A549 (cell line): ENCODE measurements at regions not wholly inside any gene's neighbourhood (a gene's known extent, or its start where the extent isn't known, plus 50 kb on each side); places are given as distances from the start of the nearest gene placed in this dataset.

Experiments used
- ATAC-seq, 2 experiments: fragments of 200-7000 bp in 1 of 2; fragments of >200 bp in 1 of 2; cut with Nextera tagmentation in 1 of 2; cut with Tn5 transposase in 1 of 2; 3 replicates each; pipeline versions ENCODE4 v1.8.0 to v1.9.1; 2018 to 2020; ENCODE audit warnings: mild to moderate bottlenecking in 1 of 2, moderate library complexity in 1 of 2
- CTCF ChIA-PET: fragments of 300-600 bp; sonication (Branson Sonifier 250); formaldehyde crosslinking; extraction: SDS; loops from one replicate; lab custom pipeline; 2021; ENCODE audit warnings: antibody characterized with exemption, inconsistent platforms; lab: Yijun Ruan, JAX
- POLR2A ChIA-PET: fragments of 350-600 bp; formaldehyde crosslinking; extraction: SDS; loops from one replicate; lab custom pipeline; 2021; ENCODE audit warnings: antibody characterized with exemption, inconsistent platforms; lab: Yijun Ruan, JAX
- DNase-seq, 2 experiments: peaks; one replicate each; pipeline versions ENCODE4 v3.0.0 to v3.0.0-alpha.2; 2011 to 2016; ENCODE audit warnings: low read depth in 1 of 2, low spot score in 1 of 2
- FAIRE-seq: peaks from 2 replicates; lab custom pipeline; 2011; peaks lifted over from hg19 to GRCh38; lab: Jason Lieb, UNC
- H3K27ac ChIP-seq, 2 experiments: fragments of >200 bp; sonication (Bioruptor Twin); formaldehyde crosslinking; 3 replicates each; pipeline ENCODE4 v1.5.1; 2016 to 2017
- H3K4me1 ChIP-seq: fragments of >200 bp; sonication (Bioruptor Twin); formaldehyde crosslinking; 3 replicates; pipeline ENCODE4 v1.6.1; 2016
- H3K4me2 ChIP-seq: fragments of >200 bp; sonication (Bioruptor Twin); formaldehyde crosslinking; 3 replicates; pipeline ENCODE4 v1.6.1; 2016
- H3K4me3 ChIP-seq: fragments of >200 bp; sonication (Bioruptor Twin); formaldehyde crosslinking; 3 replicates; pipeline ENCODE4 v1.5.1; 2016
- H3K9me3 ChIP-seq: fragments of >200 bp; sonication (Bioruptor Twin); formaldehyde crosslinking; 3 replicates; pipeline ENCODE4 v1.6.1; 2016
- BCL3 ChIP-seq: fragments of >200 bp; sonication (Bioruptor Twin); formaldehyde crosslinking; IDR thresholded peaks from 3 replicates; pipeline ENCODE4 v1.6.1; 2016
- BHLHE40 ChIP-seq: IDR thresholded peaks from 2 replicates; pipeline ENCODE4 v1.6.1; 2012; ENCODE audit warnings: low read depth, low read length, inconsistent platforms
- CBX8 ChIP-seq: fragments of 200-600 bp; sonication (generic); IDR thresholded peaks from 2 replicates; pipeline ENCODE4 v1.6.1; 2016
- CEBPB ChIP-seq, 2 experiments: fragments of >200 bp in 1 of 2; sonication (Bioruptor Twin) in 1 of 2; formaldehyde crosslinking in 1 of 2; IDR thresholded peaks; 2 replicates each; pipeline ENCODE4 v1.6.1; 2012 to 2016
- EHF ChIP-seq: fragments of 250-450 bp; sonication (Bioruptor Pico); IDR thresholded peaks from 2 replicates; pipeline ENCODE4 v1.5.0; 2020; ENCODE audit warnings: mild to moderate bottlenecking
- EHMT2 ChIP-seq: fragments of 200-600 bp; sonication (generic); IDR thresholded peaks from 2 replicates; pipeline ENCODE4 v1.6.1; 2016; ENCODE audit warnings: antibody characterized with exemption, low read depth, mild to moderate bottlenecking, moderate library complexity
- ESRRA ChIP-seq: fragments of 150-350 bp; IDR thresholded peaks from 2 replicates; pipeline ENCODE4 v1.6.1; 2014; ENCODE audit warnings: mild to moderate bottlenecking, low read length, borderline replicate concordance
- FOSB ChIP-seq: fragments of 250-450 bp; sonication (Bioruptor Pico); IDR thresholded peaks from 2 replicates; pipeline ENCODE4 v1.5.0; 2020; ENCODE audit warnings: mild to moderate bottlenecking, moderate library complexity
- FOXS1 ChIP-seq: fragments of 250-450 bp; sonication (Bioruptor Pico); IDR thresholded peaks from 2 replicates; pipeline ENCODE4 v1.5.0; 2020; ENCODE audit warnings: mild to moderate bottlenecking, moderate library complexity
- GATA3 ChIP-seq: IDR thresholded peaks from 2 replicates; pipeline ENCODE4 v1.6.1; 2012; ENCODE audit warnings: borderline replicate concordance
- HOXA7 ChIP-seq: fragments of 250-450 bp; sonication (Bioruptor Pico); IDR thresholded peaks from 2 replicates; pipeline ENCODE4 v1.5.0; 2020; ENCODE audit warnings: mild to moderate bottlenecking, moderate library complexity
- HOXB13 ChIP-seq: fragments of 250-450 bp; sonication (Bioruptor Pico); IDR thresholded peaks from 2 replicates; pipeline ENCODE4 v1.5.0; 2020; ENCODE audit warnings: low read depth, mild to moderate bottlenecking, moderate library complexity
- HOXB5 ChIP-seq: fragments of 250-450 bp; sonication (Bioruptor Pico); IDR thresholded peaks from 2 replicates; pipeline ENCODE4 v1.5.0; 2020; ENCODE audit warnings: mild to moderate bottlenecking, moderate library complexity
- JUN ChIP-seq, 2 experiments: fragments of >200 bp; sonication (Bioruptor Twin); formaldehyde crosslinking; IDR thresholded peaks; 2 replicates in 1 of 2; 3 replicates in 1 of 2; pipeline ENCODE4 v1.6.1; 2016 to 2017
- JUNB ChIP-seq: fragments of >200 bp; sonication (Bioruptor Twin); formaldehyde crosslinking; IDR thresholded peaks from 2 replicates; pipeline ENCODE4 v1.6.1; 2016
- MAX ChIP-seq: IDR thresholded peaks from 2 replicates; pipeline ENCODE4 v1.6.1; 2012
- MAZ ChIP-seq: fragments of 150-350 bp; IDR thresholded peaks from 2 replicates; pipeline ENCODE4 v1.6.1; 2014; ENCODE audit warnings: antibody characterized with exemption, low read depth, low read length, borderline replicate concordance
- MYC ChIP-seq: IDR thresholded peaks from 2 replicates; pipeline ENCODE4 v1.6.1; 2012; ENCODE audit warnings: mild to moderate bottlenecking, inconsistent platforms, low read length, improper control_type of control experiment, borderline replicate concordance
- PBX3 ChIP-seq: IDR thresholded peaks from 2 replicates; pipeline ENCODE4 v1.6.1; 2012
- PHF8 ChIP-seq: fragments of 200-600 bp; sonication (generic); IDR thresholded peaks from 2 replicates; pipeline ENCODE4 v1.6.1; 2016; ENCODE audit warnings: low read depth, mild to moderate bottlenecking, antibody characterized with exemption, moderate library complexity, borderline replicate concordance
- POLR2A ChIP-seq: IDR thresholded peaks from 2 replicates; pipeline ENCODE4 v1.6.1; 2012; ENCODE audit warnings: mild to moderate bottlenecking, low read length
- POLR2AphosphoS2 ChIP-seq: conservative IDR thresholded peaks from 2 replicates; pipeline ENCODE4 v1.6.1; 2012; ENCODE audit warnings: low read length, improper control_type of control experiment, inconsistent platforms
- RAD21 ChIP-seq, 2 experiments: fragments of >200 bp in 1 of 2; sonication (Bioruptor Twin) in 1 of 2; formaldehyde crosslinking in 1 of 2; IDR thresholded peaks in 1 of 2; conservative IDR thresholded peaks in 1 of 2; 2 replicates in 1 of 2; 3 replicates in 1 of 2; pipeline ENCODE4 v1.6.1; 2012 to 2018; ENCODE audit warnings: inconsistent platforms in 1 of 2
- RCOR1 ChIP-seq: fragments of 150-350 bp; IDR thresholded peaks from 2 replicates; pipeline ENCODE4 v1.6.1; 2014; ENCODE audit warnings: antibody characterized with exemption, low read length, low read depth
- RFX5 ChIP-seq: fragments of 450-650 bp; IDR thresholded peaks from 2 replicates; pipeline ENCODE4 v1.7.1; 2014; ENCODE audit warnings: antibody characterized with exemption, mild to moderate bottlenecking, moderate library complexity
- TFCP2L1 ChIP-seq: fragments of 250-450 bp; sonication (Bioruptor Pico); IDR thresholded peaks from 2 replicates; pipeline ENCODE4 v1.5.0; 2021; ENCODE audit warnings: mild to moderate bottlenecking
- ZSCAN20 ChIP-seq: fragments of 250-450 bp; sonication (Bioruptor Pico); IDR thresholded peaks from 2 replicates; pipeline ENCODE4 v1.8.0; 2022; ENCODE audit warnings: mild to moderate bottlenecking, moderate library complexity
- WGBS: methylation state at CpG from one replicate; pipeline ENCODE4 v1.1.6; 2017; ENCODE audit errors: missing lambda C conversion rate; 5-methylcytosine and 5-hydroxymethylcytosine counted together

DNA sequence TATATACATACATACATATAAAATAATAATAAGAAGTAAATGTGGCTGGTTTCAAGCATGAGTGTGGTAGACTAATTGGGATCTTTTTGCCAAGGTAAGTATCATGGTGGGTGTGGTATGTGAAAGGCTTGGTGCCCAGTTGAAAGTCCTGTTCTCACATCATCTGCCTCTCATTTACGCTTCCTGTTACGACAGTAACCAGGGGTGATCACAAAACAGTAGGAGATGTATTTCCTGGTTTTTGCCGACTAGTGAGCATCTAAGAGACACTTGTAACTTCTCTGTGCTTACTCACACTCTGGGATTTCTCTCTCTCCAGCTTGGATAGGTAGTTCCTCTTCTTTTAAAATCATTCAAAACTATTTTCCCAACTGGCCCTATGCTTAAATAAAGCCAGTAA, 1028.3 kb upstream of the NR2F2 start:
- 51% methylated on average over 3 of the region's 3 CpGs for WGBS

DNA sequence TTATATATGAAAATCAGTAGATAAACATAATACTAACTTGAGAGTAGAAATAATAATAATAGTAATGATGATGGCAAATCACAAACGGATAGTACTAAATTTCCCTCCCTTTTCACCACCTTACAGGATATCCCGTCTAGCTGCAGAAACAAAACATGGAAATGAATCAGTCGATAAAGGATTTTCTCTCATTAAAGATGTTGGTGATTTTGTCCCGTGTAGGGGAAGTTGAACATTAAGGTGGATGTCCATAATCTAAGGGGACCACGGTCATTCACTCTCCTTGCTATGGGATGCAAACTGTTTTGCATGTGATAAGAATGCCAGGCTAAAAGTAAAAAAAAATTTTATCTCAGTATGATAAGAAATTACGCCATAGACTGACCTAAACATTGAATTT, 1027.7 kb upstream of the NR2F2 start:
- ATAC-seq (no peak), DNase-seq (no peak), FAIRE-seq (no peak)
- Histone ChIP-seq H3K4me2 (no peak overlapping the region), H3K9me3 (peaks cover 3% of the 10 kb centered on the region; the same call in 1 of the 3 replicates), H3K4me3 (no peak overlapping the region), H3K4me1 (no peaks in the 10 kb centered on the region), H3K27ac (no peak overlapping the region)
- CTCF ChIA-PET = no interaction called here
- WGBS = 42% methylated on average over 6 of the region's 6 CpGs
- TF ChIP-seq TFCP2L1 (CRISPR knock-in tag) = no peak
- no peak for TF ChIP-seq PHF8
- TF ChIP-seq MYC = no peak
- TF ChIP-seq FOXS1 (CRISPR knock-in tag) = no peak
- TF ChIP-seq JUNB = no peak
- TF ChIP-seq HOXA7 (CRISPR knock-in tag) = no peak
- no peak for TF ChIP-seq ESRRA
- no peak for TF ChIP-seq GATA3
- TF ChIP-seq EHMT2 = no peak
- TF ChIP-seq EHF = no peak
- no peak for TF ChIP-seq MAX
- no peak for TF ChIP-seq PBX3
- no peak for TF ChIP-seq HOXB5
- no peak for TF ChIP-seq HOXB13 (CRISPR knock-in tag)
- no peak for TF ChIP-seq CEBPB (IDR thresholded peaks at IDR 0.05)
- TF ChIP-seq CBX8 = no peak
- no peak for TF ChIP-seq BHLHE40
- POLR2A ChIA-PET = no interaction called here

More for the DNA sequence above, 1028.3 kb upstream of the NR2F2 start:
- FAIRE-seq (no peak), ATAC-seq (no peak), DNase-seq (peak in 1 of 2 experiments; percentile 31)
- Histone ChIP-seq H3K4me1 (no peaks in the 10 kb centered on the region), H3K27ac (no peak overlapping the region), H3K4me2 (no peak overlapping the region), H3K9me3 (peaks cover 3% of the 10 kb centered on the region; the same call in 1 of the 3 replicates), H3K4me3 (no peak overlapping the region)
- ChIA-PET CTCF (no interaction called here), POLR2A (no interaction called here)
- no peak for TF ChIP-seq EHF
- TF ChIP-seq POLR2A = no peak
- no peak for TF ChIP-seq RCOR1
- no peak for TF ChIP-seq ZSCAN20 (CRISPR knock-in tag)
- no peak for TF ChIP-seq POLR2AphosphoS2
- no peak for TF ChIP-seq BHLHE40
- TF ChIP-seq FOSB (CRISPR knock-in tag) = no peak
- no peak for TF ChIP-seq MAZ
- TF ChIP-seq BCL3 = no peak
- TF ChIP-seq ESRRA = no peak
- no peak for TF ChIP-seq JUN (IDR thresholded peaks at IDR 0.05)
- no peak for TF ChIP-seq RAD21 (conservative IDR thresholded peaks at IDR 0.05 in 1 of 2, IDR thresholded peaks at IDR 0.05 in 1 of 2)
- TF ChIP-seq RFX5 = no peak
